Effector memory CD8-positive, alpha-beta T cell (primary cell): ENCODE measurements at regions not wholly inside any gene's neighbourhood (a gene's known extent, or its start where the extent isn't known, plus 50 kb on each side); places are given as distances from the start of the nearest gene placed in this dataset.
"Not testable (repeated sequence)": the region's sequence is repeated elsewhere in the genome, so short reads cannot be mapped to it uniquely, and the experiment has no call there.

Source experiments
- ATAC-seq: fragments of 150-1000 bp; cut with Tn5 transposase; replicated peaks from 2 replicates; pipeline ENCODE4 v1.10.0; 2021; ENCODE audit warnings: mild to moderate bottlenecking, moderate library complexity
- DNase-seq, 3 experiments: peaks; one replicate each; pipeline ENCODE4 v3.0.0; 2021
- H3K27ac Mint-ChIP-seq, 2 donors: one replicate each; pipeline ENCODE4 v1.8.0; 2022; ENCODE audit warnings: mild to moderate bottlenecking in 2 of 2, mixed read lengths in 2 of 2, moderate library complexity in 2 of 2
- H3K27me3 Mint-ChIP-seq, 2 donors: one replicate each; pipeline ENCODE4 v1.8.0; 2022; ENCODE audit warnings: mixed read lengths in 2 of 2
- H3K36me3 Mint-ChIP-seq: one replicate; pipeline ENCODE4 v1.8.0; 2022; ENCODE audit warnings: mild to moderate bottlenecking, moderate library complexity, mixed read lengths; ENCODE audit not compliant: insufficient read depth
- H3K4me1 Mint-ChIP-seq, 2 donors: one replicate each; pipeline ENCODE4 v1.8.0; 2022; ENCODE audit warnings: low read depth in 2 of 2, mixed read lengths in 2 of 2
- H3K4me3 Mint-ChIP-seq, 2 donors: one replicate each; pipeline ENCODE4 v1.8.0; 2022; ENCODE audit warnings: mild to moderate bottlenecking in 2 of 2, mixed read lengths in 2 of 2, moderate library complexity in 2 of 2
- H3K9me3 Mint-ChIP-seq, 2 donors: one replicate each; pipeline ENCODE4 v1.8.0; 2022; ENCODE audit warnings: mixed read lengths in 2 of 2

GRCh38 chr6:150490586-150490985, 109.1 kb upstream of the PLEKHG1 start:
- Mint-ChIP-seq H3K9me3 (peaks cover 1 to 9% of the 10 kb centered on the region in 2 donors), H3K36me3 (peaks cover 4% of the 10 kb centered on the region), H3K4me3 (no peak overlapping the region), H3K27ac (peak overlapping the region in 1 of 2 donors; percentile 44), H3K4me1 (peaks cover 15 to 19% of the 10 kb centered on the region in 2 donors), H3K27me3 (peaks cover 0 to 9% of the 10 kb centered on the region in 2 donors)
- DNase-seq, result no peak
- no peak for ATAC-seq

- peaks cover 1 to 9% of the 10 kb centered on the region in 2 donors for H3K9me3 Mint-ChIP-seq
- H3K4me1 Mint-ChIP-seq, result peaks cover 15 to 19% of the 10 kb centered on the region in 2 donors
- DNase-seq, result peak in 1 of 3 experiments; percentile 4
- H3K27ac Mint-ChIP-seq, result peak overlapping the region; percentile 44 to 78
- peak; percentile 91 for ATAC-seq
- peaks cover 4% of the 10 kb centered on the region for H3K36me3 Mint-ChIP-seq
- H3K27me3 Mint-ChIP-seq, result peaks cover 0 to 9% of the 10 kb centered on the region in 2 donors
- H3K4me3 Mint-ChIP-seq, result peak overlapping the region; percentile 58 to 64
These were observed 108.4 kb upstream of the PLEKHG1 start for GRCh38 chr6:150491131-150491810.

GRCh38 chr6:150491811-150492172, 107.9 kb upstream of the PLEKHG1 start:
- H3K9me3 Mint-ChIP-seq, result peaks cover 1 to 9% of the 10 kb centered on the region in 2 donors
- peaks cover 15 to 19% of the 10 kb centered on the region in 2 donors for H3K4me1 Mint-ChIP-seq
- H3K36me3 Mint-ChIP-seq, result peaks cover 4% of the 10 kb centered on the region
- H3K4me3 Mint-ChIP-seq, result peak overlapping the region; percentile 58 to 64
- peaks cover 0 to 9% of the 10 kb centered on the region in 2 donors for H3K27me3 Mint-ChIP-seq
- ATAC-seq (no peak), DNase-seq (no peak)
- peak overlapping the region in 1 of 2 donors; percentile 78 for H3K27ac Mint-ChIP-seq

- H3K36me3 Mint-ChIP-seq, result peaks cover 4% of the 10 kb centered on the region
- H3K27me3 Mint-ChIP-seq, result peaks cover 0 to 8% of the 10 kb centered on the region in 2 donors
- peak overlapping the region in 1 of 2 donors; percentile 41 for H3K27ac Mint-ChIP-seq
- ATAC-seq (no peak), DNase-seq (no peak)
- H3K4me3 Mint-ChIP-seq, result no peak overlapping the region
- H3K9me3 Mint-ChIP-seq, result peaks cover 1 to 9% of the 10 kb centered on the region in 2 donors
- H3K4me1 Mint-ChIP-seq, result peaks cover 15 to 19% of the 10 kb centered on the region in 2 donors
These were observed 107.2 kb upstream of the PLEKHG1 start for GRCh38 chr6:150492507-150492906.

- peaks cover 4% of the 10 kb centered on the region for H3K36me3 Mint-ChIP-seq
- H3K27ac Mint-ChIP-seq, result peak overlapping the region in 1 of 2 donors; percentile 41
- peaks cover 15 to 19% of the 10 kb centered on the region in 2 donors for H3K4me1 Mint-ChIP-seq
- H3K9me3 Mint-ChIP-seq, result peaks cover 1 to 9% of the 10 kb centered on the region in 2 donors
- H3K4me3 Mint-ChIP-seq, result no peak overlapping the region
- DNase-seq (no peak), ATAC-seq (no peak)
- H3K27me3 Mint-ChIP-seq, result peaks cover 0 to 3% of the 10 kb centered on the region in 2 donors
These were observed 106.7 kb upstream of the PLEKHG1 start for GRCh38 chr6:150492941-150493340.

- not testable (repeated sequence) for H3K9me3 Mint-ChIP-seq, ATAC-seq, H3K4me3 Mint-ChIP-seq, H3K36me3 Mint-ChIP-seq, DNase-seq, H3K27ac Mint-ChIP-seq, H3K27me3 Mint-ChIP-seq
- peaks cover 15 to 19% of the 10 kb centered on the region in 2 donors for H3K4me1 Mint-ChIP-seq
These were observed 106.1 kb upstream of the PLEKHG1 start for GRCh38 chr6:150493552-150493951.

GRCh38 chr6:150494241-150494640, 105.4 kb upstream of the PLEKHG1 start:
- Mint-ChIP-seq H3K27me3 (no peaks in the 10 kb centered on the region), H3K27ac (no peak overlapping the region), H3K36me3 (peaks cover 4% of the 10 kb centered on the region), H3K4me1 (peaks cover 15 to 19% of the 10 kb centered on the region in 2 donors), H3K9me3 (peaks cover 1 to 9% of the 10 kb centered on the region in 2 donors), H3K4me3 (no peak overlapping the region)
- DNase-seq (no peak), ATAC-seq (no peak)

GRCh38 chr6:150495126-150495525, 104.6 kb upstream of the PLEKHG1 start:
- H3K27ac Mint-ChIP-seq, result no peak overlapping the region
- H3K27me3 Mint-ChIP-seq, result no peaks in the 10 kb centered on the region
- peaks cover 4% of the 10 kb centered on the region for H3K36me3 Mint-ChIP-seq
- no peak overlapping the region for H3K4me3 Mint-ChIP-seq
- ATAC-seq, result no peak
- peaks cover 1 to 9% of the 10 kb centered on the region in 2 donors for H3K9me3 Mint-ChIP-seq
- peaks cover 15 to 19% of the 10 kb centered on the region in 2 donors for H3K4me1 Mint-ChIP-seq
- DNase-seq, result no peak

- peaks cover 4 to 9% of the 10 kb centered on the region in 2 donors for H3K9me3 Mint-ChIP-seq
- no peak overlapping the region for H3K27ac Mint-ChIP-seq
- H3K36me3 Mint-ChIP-seq, result peaks cover 4% of the 10 kb centered on the region
- no peak for DNase-seq
- no peak overlapping the region for H3K4me3 Mint-ChIP-seq
- ATAC-seq, result no peak
- peaks cover 10 to 13% of the 10 kb centered on the region in 2 donors for H3K4me1 Mint-ChIP-seq
- H3K27me3 Mint-ChIP-seq, result no peaks in the 10 kb centered on the region
These were observed 103.1 kb upstream of the PLEKHG1 start for GRCh38 chr6:150496629-150497028.

GRCh38 chr6:150499882-150500312, 99.8 kb upstream of the PLEKHG1 start:
- DNase-seq (no peak), ATAC-seq (no peak)
- Mint-ChIP-seq H3K4me1 (no peaks in the 10 kb centered on the region), H3K27ac (no peak overlapping the region), H3K4me3 (no peak overlapping the region), H3K36me3 (no peaks in the 10 kb centered on the region), H3K27me3 (no peaks in the 10 kb centered on the region), H3K9me3 (peaks cover 0 to 2% of the 10 kb centered on the region in 2 donors)

- H3K9me3 Mint-ChIP-seq, DNase-seq, H3K27ac Mint-ChIP-seq, H3K4me3 Mint-ChIP-seq, H3K27me3 Mint-ChIP-seq, H3K36me3 Mint-ChIP-seq, H3K4me1 Mint-ChIP-seq, ATAC-seq: not testable (repeated sequence)
These were observed 99.1 kb upstream of the PLEKHG1 start for GRCh38 chr6:150500568-150500967.

GRCh38 chr6:150503041-150503440, 96.6 kb upstream of the PLEKHG1 start:
- Mint-ChIP-seq H3K4me3 (no peak overlapping the region), H3K27ac (no peak overlapping the region), H3K36me3 (no peaks in the 10 kb centered on the region), H3K9me3 (peaks cover 0 to 2% of the 10 kb centered on the region in 2 donors), H3K4me1 (no peaks in the 10 kb centered on the region), H3K27me3 (peaks cover 5 to 12% of the 10 kb centered on the region in 2 donors)
- ATAC-seq, result no peak
- DNase-seq, result no peak

GRCh38 chr6:150503586-150504339, 95.9 kb upstream of the PLEKHG1 start:
- Mint-ChIP-seq H3K9me3 (peaks cover 0 to 2% of the 10 kb centered on the region in 2 donors), H3K27ac (no peak overlapping the region), H3K4me3 (no peak overlapping the region), H3K27me3 (peaks cover 5 to 12% of the 10 kb centered on the region in 2 donors), H3K36me3 (no peaks in the 10 kb centered on the region), H3K4me1 (no peaks in the 10 kb centered on the region)
- DNase-seq, result no peak
- ATAC-seq, result no peak
